Suppressor macrophage (primary cell): ENCODE measurements at regions not wholly inside any gene's neighbourhood (a gene's known extent, or its start where the extent isn't known, plus 50 kb on each side); places are given as distances from the start of the nearest gene placed in this dataset.

Source experiments
- DNase-seq, 4 experiments: peaks; one replicate each; pipeline ENCODE4 v3.0.0-alpha.2; 2020 to 2022

- peak; percentile 87 to 94 (median 90) for DNase-seq
These were observed 52.0 kb downstream of the RPP21 start for GRCh38 chr6:30396833-30397479.

- no peak for DNase-seq
These were observed 52.7 kb downstream of the RPP21 start for GRCh38 chr6:30397697-30398096.

GRCh38 chr6:30399390-30400058 lies 54.6 kb downstream of the RPP21 start:
- DNase-seq: no peak

- DNase-seq: no peak
These were observed 61.0 kb downstream of the RPP21 start for GRCh38 chr6:30405934-30406333.

GRCh38 chr6:30409184-30409583 lies 64.2 kb downstream of the RPP21 start:
- DNase-seq: no peak

- peak; percentile 76 to 82 (median 78) for DNase-seq
These were observed 66.7 kb downstream of the RPP21 start for GRCh38 chr6:30411515-30412207.

GRCh38 chr6:30418448-30418847 lies 70.9 kb upstream of the HLA-E start:
- DNase-seq: no peak

- DNase-seq: no peak
These were observed 64.8 kb upstream of the HLA-E start for GRCh38 chr6:30424549-30424948.
